ENCODE measurements at regions not wholly inside any gene's neighbourhood (a gene's known extent, or its start where the extent isn't known, plus 50 kb on each side); places are given as distances from the start of the nearest gene placed in this dataset.

DNA sequence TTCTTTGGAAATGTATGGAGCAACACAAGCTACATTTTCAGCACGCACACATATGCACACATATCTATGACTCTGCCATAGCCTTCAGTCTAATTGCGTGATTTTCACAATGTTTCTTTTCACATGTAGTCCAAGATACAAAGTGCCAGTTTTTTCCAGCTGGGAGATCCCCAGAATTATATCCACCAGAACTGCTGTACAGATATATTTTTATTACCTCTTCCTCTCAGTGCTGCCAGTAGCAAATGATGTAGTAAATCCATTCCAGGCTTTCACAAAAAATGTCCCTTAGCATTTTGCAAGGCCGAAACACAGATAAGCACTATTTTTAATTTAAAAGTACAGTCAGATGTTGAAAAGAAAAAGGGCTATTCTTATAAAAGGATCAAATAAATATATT, 719.8 kb upstream of the SEMA6D start:
- DNase-seq (ENCODE audit: low read depth, low spot score) = no peak
- Histone ChIP-seq H3K27ac (ENCODE audit: low read depth, low read length) (no peak overlapping the region), H2AFZ (ENCODE audit: low read depth, low read length, poor library complexity, severe bottlenecking) (no peak overlapping the region), H4K20me1 (ENCODE audit: insufficient read depth) (no peaks in the 10 kb centered on the region), H3K79me2 (ENCODE audit: insufficient read depth, low read length) (no peaks in the 10 kb centered on the region), H3K4me2 (ENCODE audit: low read length) (no peak overlapping the region), H3K36me3 (ENCODE audit: control insufficient read depth in 1 of 2, insufficient read depth in 2 of 2, low read length in 2 of 2) (no peaks in the 10 kb centered on the region), H3K9ac (ENCODE audit: low read length) (no peak overlapping the region), H3K4me3 (replicated peaks in 1 of 2; ENCODE audit: low read depth in 1 of 2, low read length in 2 of 2) (no peak overlapping the region), H3K27me3 (ENCODE audit: insufficient read depth, low read length) (no peaks in the 10 kb centered on the region), H3K9me2 (ENCODE audit: insufficient read depth) (no peaks in the 10 kb centered on the region), H3K4me1 (ENCODE audit: control insufficient read depth in 1 of 2, insufficient read depth in 2 of 2, low read length in 2 of 2) (no peaks in the 10 kb centered on the region), H3K9me3 (ENCODE audit: control insufficient read depth in 1 of 2, insufficient read depth in 1 of 2, low read depth in 1 of 2, low read length in 2 of 2) (peaks cover 0 to 18% of the 10 kb centered on the region in 2 experiments; a peak in 1 of 4 replicates)
- no TSS peak for BruUV-seq (replicated peaks)
- intact Hi-C loops (cut with micrococcal nuclease) = no loop called here
- POLR2A ChIA-PET = no interaction called here
- no peak for TF ChIP-seq ZNF274 (IDR thresholded peaks at IDR 0.05; ENCODE audit: low read depth, low read length)
- no peak for TF ChIP-seq CTCF (IDR thresholded peaks at IDR 0.05 in 2 of 3, conservative IDR thresholded peaks at IDR 0.05 in 1 of 3; ENCODE audit: borderline replicate concordance in 1 of 3, insufficient read depth in 1 of 3, low read depth in 2 of 3, low read length in 2 of 3)
- no peak for TF ChIP-seq CBX3 (IDR thresholded peaks at IDR 0.05; ENCODE audit: low read depth)
- TF ChIP-seq TCF7L2 (IDR thresholded peaks at IDR 0.05; ENCODE audit: borderline replicate concordance, extremely low read depth, insufficient read depth, insufficient read length) = no peak
- TF ChIP-seq FOSL1 (IDR thresholded peaks at IDR 0.05; ENCODE audit: low read depth) = no peak
- TF ChIP-seq ZFX (IDR thresholded peaks at IDR 0.05) = no peak
- TF ChIP-seq ZBTB33 (IDR thresholded peaks at IDR 0.05; ENCODE audit: extremely low read depth, insufficient replicate concordance, low read length) = no peak
- TF ChIP-seq SRF (IDR thresholded peaks at IDR 0.05; ENCODE audit: low read depth) = no peak
- TF ChIP-seq POLR2A (IDR thresholded peaks at IDR 0.05; ENCODE audit: borderline replicate concordance, extremely low read depth, insufficient read depth, insufficient read length) = no peak
- TF ChIP-seq REST (IDR thresholded peaks at IDR 0.05; ENCODE audit: low read depth) = no peak
- no peak for TF ChIP-seq ELF1 (IDR thresholded peaks at IDR 0.05; ENCODE audit: borderline replicate concordance, low read depth)
- no peak for TF ChIP-seq CEBPB (IDR thresholded peaks at IDR 0.05; ENCODE audit: low read depth)
- TF ChIP-seq POLR2AphosphoS5 (IDR thresholded peaks at IDR 0.05; ENCODE audit: low read depth, low read length) = no peak
- TF ChIP-seq EZH2phosphoT487 (IDR thresholded peaks at IDR 0.05; ENCODE audit: borderline replicate concordance) = no peak
- no peak for TF ChIP-seq MAX (IDR thresholded peaks at IDR 0.05)
- no peak for TF ChIP-seq SP1 (IDR thresholded peaks at IDR 0.05; ENCODE audit: low read depth)
- TF ChIP-seq JUND (IDR thresholded peaks at IDR 0.05) = no peak
- TF ChIP-seq ATF3 (IDR thresholded peaks at IDR 0.05) = no peak
- TF ChIP-seq YY1 (IDR thresholded peaks at IDR 0.05; ENCODE audit: extremely low read depth, insufficient replicate concordance, low read depth, low read length) = no peak
- RAD21 ChIA-PET (ENCODE audit: low non-redundant PET in 1 of 2, low total read pairs in 2 of 2, uncharacterized antibody in 2 of 2, unreplicated experiment in 2 of 2) = no interaction called here
- CTCF ChIA-PET = no interaction called here
- no peak for ATAC-seq

Data from HCT116 (cell line).